GM13976 (cell line): ENCODE measurements at regions not wholly inside any gene's neighbourhood (a gene's known extent, or its start where the extent isn't known, plus 50 kb on each side); places are given as distances from the start of the nearest gene placed in this dataset.

ENCODE experiments used
- DNase-seq: peaks from one replicate; pipeline ENCODE4 v3.0.0; 2012; ENCODE audit warnings: low spot score
- in situ Hi-C: fragments of 300-500 bp; cut with MboI; formaldehyde crosslinking; loops from one replicate; pipeline ENCODE4 v1.12.0; 2022; ENCODE audit warnings: low sequenced_read_pairs, mixed read lengths, inconsistent platforms; ENCODE audit not compliant: unreplicated experiment
- TF ChIP-seq, protein P1 (sequence below): IDR thresholded peaks from 2 replicates; pipeline ENCODE4 v1.5.1; 2012; ENCODE audit warnings: borderline replicate concordance, mild to moderate bottlenecking; ENCODE audit not compliant: insufficient read depth; ENCODE audit errors: extremely low read depth, missing control alignments, control extremely low read depth

DNA sequence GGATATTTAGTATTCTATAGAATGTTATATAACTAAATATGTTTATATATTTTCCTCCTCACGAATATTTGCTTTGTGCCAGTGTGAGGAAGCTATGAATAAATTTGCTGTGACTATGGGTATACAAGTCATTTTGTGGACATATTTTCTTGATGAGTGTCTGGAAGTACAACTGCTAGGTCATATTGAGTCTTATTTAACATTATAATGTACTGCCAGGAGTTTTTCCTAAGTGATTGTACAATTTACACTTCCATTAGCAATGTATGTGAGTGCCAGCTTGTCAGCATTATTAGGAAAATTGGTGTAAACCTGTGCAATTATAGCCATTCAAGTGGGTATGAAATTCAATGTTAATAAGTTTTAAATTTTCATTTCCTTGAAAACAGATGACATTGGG lies 1328.9 kb upstream of the TMEFF2 start:
- in situ Hi-C loops = no loop called here
- TF ChIP-seq, protein P1, sequence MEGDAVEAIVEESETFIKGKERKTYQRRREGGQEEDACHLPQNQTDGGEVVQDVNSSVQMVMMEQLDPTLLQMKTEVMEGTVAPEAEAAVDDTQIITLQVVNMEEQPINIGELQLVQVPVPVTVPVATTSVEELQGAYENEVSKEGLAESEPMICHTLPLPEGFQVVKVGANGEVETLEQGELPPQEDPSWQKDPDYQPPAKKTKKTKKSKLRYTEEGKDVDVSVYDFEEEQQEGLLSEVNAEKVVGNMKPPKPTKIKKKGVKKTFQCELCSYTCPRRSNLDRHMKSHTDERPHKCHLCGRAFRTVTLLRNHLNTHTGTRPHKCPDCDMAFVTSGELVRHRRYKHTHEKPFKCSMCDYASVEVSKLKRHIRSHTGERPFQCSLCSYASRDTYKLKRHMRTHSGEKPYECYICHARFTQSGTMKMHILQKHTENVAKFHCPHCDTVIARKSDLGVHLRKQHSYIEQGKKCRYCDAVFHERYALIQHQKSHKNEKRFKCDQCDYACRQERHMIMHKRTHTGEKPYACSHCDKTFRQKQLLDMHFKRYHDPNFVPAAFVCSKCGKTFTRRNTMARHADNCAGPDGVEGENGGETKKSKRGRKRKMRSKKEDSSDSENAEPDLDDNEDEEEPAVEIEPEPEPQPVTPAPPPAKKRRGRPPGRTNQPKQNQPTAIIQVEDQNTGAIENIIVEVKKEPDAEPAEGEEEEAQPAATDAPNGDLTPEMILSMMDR = no peak
- DNase-seq = no peak

DNA sequence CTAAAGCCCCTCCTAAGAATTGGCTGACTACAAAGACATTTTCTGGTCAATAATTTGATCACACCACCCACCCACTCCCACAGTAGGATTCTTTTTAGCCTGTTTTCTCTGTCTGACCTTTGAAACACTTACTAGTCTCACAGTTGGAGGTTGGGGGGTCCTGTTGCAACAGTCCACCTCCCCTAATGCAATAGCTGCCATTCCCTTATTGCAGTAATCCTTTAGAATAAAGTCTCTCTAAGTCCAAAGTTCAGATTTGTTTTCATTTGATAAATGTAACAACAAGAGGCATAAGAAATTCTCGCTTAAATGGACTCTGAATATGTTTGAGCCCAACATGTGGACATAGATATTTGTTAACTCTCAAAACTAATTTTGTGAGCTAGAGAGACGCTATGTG lies 1326.8 kb upstream of the TMEFF2 start:
- DNase-seq = no peak
- in situ Hi-C loops = no loop called here
- TF ChIP-seq, protein P1 = no peak

DNA sequence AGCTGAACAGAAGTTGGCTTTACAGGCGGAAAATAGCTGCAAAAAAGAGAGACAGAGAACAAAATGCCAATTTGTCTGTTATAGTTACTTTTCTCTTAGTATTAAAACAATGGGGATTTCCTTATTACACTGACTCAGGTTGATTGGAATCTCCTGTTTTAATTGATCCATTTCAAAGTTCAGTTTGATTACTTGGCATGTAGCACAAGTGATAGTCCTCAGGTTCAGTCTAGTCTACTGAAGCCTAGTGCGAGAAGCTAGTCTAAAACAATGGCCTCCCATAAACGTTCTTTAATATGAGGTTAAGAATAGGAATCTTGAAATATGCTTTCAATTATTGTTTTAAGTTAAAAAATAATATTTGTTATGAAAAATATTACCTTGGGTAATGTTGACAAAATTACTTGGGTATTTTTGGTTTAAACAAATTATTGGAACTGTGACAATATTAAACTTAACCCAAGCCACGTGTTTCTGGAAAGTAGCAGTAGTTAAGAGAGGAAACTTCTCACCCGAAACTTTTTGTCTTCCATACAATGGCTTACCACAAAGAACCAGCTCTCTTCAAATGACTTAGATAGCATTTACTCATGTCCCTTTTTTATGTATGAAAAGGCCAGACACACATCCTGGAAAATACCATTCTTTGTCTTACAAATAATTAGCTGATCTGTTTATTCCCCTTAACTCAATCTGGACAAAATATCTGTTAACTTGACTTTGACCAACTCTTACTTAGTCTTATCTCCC lies 1326.2 kb upstream of the TMEFF2 start:
- TF ChIP-seq, protein P1 = no peak
- in situ Hi-C loops = no loop called here
- no peak for DNase-seq

DNA sequence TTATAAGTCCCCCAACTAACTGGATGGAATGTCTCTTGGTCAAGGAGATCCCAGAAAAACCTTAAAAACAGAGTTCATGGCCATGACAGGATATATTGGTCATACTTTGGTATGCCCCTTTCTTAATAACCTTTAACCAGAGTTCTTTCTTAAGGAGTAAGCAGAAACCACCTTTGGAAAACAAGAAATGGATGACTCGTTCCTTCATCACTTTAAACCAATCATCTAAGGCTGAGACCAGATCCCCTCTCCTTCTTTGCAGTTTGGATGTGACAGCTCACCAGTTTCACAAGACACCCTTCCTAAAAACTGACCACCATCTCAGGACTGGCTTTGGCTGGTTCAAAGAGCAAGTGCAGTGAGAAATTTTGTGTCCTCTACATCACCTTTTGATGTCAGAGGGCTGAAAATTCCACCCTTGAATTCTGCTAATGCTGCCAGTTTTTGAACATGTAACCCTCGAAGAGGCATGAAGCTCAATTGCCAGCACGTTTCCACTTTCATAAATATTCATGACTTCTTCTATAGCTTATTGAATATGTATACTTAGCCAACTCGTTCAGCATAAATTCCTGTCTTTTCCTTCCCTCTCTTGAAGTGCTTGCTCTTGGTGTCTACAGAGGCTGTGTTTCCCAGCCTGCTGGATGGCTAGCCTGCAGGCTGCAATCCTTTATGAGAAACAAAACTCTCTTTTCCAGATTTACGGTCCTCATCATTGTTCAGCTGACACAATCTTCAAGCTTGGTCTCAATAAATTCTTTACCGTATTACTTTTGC lies 1323.5 kb upstream of the TMEFF2 start:
- in situ Hi-C loops = no loop called here
- DNase-seq = no peak
- TF ChIP-seq, protein P1 = no peak

DNA sequence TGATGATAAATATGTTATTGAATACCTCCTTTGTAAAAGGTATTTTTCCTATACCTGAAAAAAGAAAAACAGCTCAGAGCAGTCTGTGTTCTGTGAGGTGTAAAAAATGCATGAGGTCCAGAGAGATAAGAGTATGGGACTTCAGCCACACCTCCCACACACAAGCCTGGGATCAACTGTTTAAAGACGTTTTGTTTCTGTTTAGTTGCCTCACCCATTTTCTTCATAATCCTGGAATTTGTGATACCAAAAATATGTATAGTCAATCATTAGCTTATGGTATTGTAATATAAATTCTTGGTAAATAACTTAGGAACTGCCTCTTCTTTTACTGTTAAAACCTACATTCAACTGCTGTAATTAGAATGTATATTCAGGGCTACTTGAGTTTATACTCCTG lies 1322.9 kb upstream of the TMEFF2 start:
- in situ Hi-C loops = no loop called here
- DNase-seq = no peak
- TF ChIP-seq, protein P1 = no peak

DNA sequence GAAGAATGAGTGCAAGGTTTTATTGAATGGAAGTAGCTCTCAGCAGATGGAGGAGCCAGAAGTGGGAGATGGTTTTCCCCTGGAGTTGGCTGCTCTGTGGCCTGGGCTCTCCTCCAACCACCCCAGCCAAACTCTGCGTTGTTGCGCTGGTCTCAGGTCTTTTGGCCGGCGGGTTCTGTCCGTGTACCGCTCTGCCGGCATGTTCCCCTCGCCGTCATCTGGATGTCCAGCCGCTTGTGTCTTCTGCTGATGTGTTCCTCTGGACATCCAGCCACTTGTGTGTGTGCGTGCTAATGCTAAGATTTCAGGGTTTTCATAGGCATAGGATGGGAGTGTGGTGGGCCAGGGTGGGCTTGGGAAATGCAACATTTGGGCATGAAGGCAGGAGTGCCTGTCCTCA lies 1311.3 kb upstream of the TMEFF2 start:
- DNase-seq = no peak
- in situ Hi-C loops = no loop called here
- TF ChIP-seq, protein P1 = no peak
